ENCODE measurements at regions not wholly inside any gene's neighbourhood (a gene's known extent, or its start where the extent isn't known, plus 50 kb on each side); places are given as distances from the start of the nearest gene placed in this dataset.

DNA sequence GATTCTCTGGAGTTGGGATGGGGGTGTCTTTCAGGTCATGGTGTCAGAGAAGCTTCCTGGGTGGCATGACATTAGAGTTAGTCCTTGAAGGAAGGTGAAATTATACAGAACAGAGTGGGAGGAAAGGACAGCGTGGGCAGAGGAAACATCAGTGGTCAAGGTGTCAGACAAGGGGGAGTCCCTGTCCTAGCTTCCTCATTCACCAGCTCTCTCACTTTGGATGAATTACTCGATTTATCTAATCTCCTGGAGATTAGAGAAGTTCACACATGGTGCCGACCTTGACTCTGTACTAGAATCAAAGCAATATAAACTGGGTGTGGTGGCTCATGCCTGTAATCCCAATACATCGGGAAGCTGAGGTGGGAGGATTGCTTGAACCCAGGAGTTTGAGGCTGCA, 492.9 kb downstream of the VRK1 start:
- Histone ChIP-seq H3K4me3 (ENCODE audit: low read depth, low read length) (no peak overlapping the region), H3K36me3 (ENCODE audit: control insufficient read depth in 2 of 2, insufficient read depth in 1 of 2, low read length in 2 of 2) (no peaks in the 10 kb centered on the region), H3K4me1 (ENCODE audit: control insufficient read depth, insufficient read depth, low read length) (no peaks in the 10 kb centered on the region), H3K27ac (ENCODE audit: extremely low read depth, low read depth, low read length) (no peak overlapping the region), H3K9me3 (ENCODE audit: control insufficient read depth, insufficient read depth, low read depth, low read length) (no peaks in the 10 kb centered on the region)
- TF ChIP-seq ZIC2 (tag by site-specific recombination; IDR thresholded peaks at IDR 0.05) (no peak), ZNF596 (tag by site-specific recombination; IDR thresholded peaks at IDR 0.05) (no peak), SALL2 (tag by site-specific recombination; IDR thresholded peaks at IDR 0.05; ENCODE audit: borderline replicate concordance) (no peak), ZSCAN30 (tag by site-specific recombination; IDR thresholded peaks at IDR 0.05) (no peak), ZNF350 (tag by site-specific recombination; IDR thresholded peaks at IDR 0.05) (no peak), PATZ1 (tag by site-specific recombination; IDR thresholded peaks at IDR 0.05) (no peak), ZNF514 (tag by site-specific recombination; IDR thresholded peaks at IDR 0.05) (no peak), ZNF529 (tag by site-specific recombination; IDR thresholded peaks at IDR 0.05; ENCODE audit: insufficient replicate concordance) (no peak), ZNF114 (tag by site-specific recombination; IDR thresholded peaks at IDR 0.05) (no peak), ZFP41 (tag by site-specific recombination; IDR thresholded peaks at IDR 0.05; ENCODE audit: borderline replicate concordance) (no peak), IKZF3 (tag by site-specific recombination; IDR thresholded peaks at IDR 0.05) (no peak), ZNF530 (tag by site-specific recombination; IDR thresholded peaks at IDR 0.05; ENCODE audit: low read depth) (no peak), ZNF433 (tag by site-specific recombination; IDR thresholded peaks at IDR 0.05; ENCODE audit: low read depth) (no peak), ZNF155 (tag by site-specific recombination; IDR thresholded peaks at IDR 0.05) (no peak), ZNF777 (tag by site-specific recombination; IDR thresholded peaks at IDR 0.05; ENCODE audit: borderline replicate concordance) (no peak), ZSCAN18 (tag by site-specific recombination; IDR thresholded peaks at IDR 0.05) (no peak), ZXDB (tag by site-specific recombination; IDR thresholded peaks at IDR 0.05) (no peak)
- TF ChIP-seq, protein P1, sequence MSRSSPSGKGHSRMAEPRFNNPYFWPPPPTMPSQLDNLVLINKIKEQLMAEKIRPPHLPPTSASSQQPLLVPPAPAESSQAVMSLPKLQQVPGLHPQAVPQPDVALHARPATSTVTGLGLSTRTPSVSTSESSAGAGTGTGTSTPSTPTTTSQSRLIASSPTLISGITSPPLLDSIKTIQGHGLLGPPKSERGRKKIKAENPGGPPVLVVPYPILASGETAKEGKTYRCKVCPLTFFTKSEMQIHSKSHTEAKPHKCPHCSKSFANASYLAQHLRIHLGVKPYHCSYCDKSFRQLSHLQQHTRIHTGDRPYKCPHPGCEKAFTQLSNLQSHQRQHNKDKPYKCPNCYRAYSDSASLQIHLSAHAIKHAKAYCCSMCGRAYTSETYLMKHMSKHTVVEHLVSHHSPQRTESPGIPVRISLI (tag by site-specific recombination; IDR thresholded peaks at IDR 0.05): no peak
- TF ChIP-seq, protein P2, sequence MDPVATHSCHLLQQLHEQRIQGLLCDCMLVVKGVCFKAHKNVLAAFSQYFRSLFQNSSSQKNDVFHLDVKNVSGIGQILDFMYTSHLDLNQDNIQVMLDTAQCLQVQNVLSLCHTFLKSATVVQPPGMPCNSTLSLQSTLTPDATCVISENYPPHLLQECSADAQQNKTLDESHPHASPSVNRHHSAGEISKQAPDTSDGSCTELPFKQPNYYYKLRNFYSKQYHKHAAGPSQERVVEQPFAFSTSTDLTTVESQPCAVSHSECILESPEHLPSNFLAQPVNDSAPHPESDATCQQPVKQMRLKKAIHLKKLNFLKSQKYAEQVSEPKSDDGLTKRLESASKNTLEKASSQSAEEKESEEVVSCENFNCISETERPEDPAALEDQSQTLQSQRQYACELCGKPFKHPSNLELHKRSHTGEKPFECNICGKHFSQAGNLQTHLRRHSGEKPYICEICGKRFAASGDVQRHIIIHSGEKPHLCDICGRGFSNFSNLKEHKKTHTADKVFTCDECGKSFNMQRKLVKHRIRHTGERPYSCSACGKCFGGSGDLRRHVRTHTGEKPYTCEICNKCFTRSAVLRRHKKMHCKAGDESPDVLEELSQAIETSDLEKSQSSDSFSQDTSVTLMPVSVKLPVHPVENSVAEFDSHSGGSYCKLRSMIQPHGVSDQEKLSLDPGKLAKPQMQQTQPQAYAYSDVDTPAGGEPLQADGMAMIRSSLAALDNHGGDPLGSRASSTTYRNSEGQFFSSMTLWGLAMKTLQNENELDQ (tag by site-specific recombination; IDR thresholded peaks at IDR 0.05; ENCODE audit: low read depth): no peak
- ChIA-PET CTCF (no interaction called here), POLR2A (no interaction called here)

DNA sequence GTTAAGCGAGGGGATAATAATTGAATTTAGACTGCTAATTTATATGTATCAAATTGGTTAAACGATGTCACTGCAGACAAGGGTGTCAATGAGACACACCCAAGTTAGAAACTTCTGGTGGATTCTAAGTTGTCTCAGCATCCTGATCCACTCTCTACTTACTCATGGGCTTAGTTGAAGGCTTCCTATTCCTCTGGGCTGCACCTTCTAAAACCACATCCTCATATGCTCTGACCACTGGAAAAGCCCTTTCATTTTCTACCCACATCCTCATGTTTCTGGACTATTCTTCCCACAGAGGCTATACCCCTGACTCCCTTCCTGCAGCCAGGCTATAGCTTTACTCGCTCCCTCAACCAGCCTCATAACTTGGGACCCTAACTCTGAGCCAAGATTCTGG, 493.8 kb downstream of the VRK1 start:
- Histone ChIP-seq H3K4me3 (ENCODE audit: low read depth, low read length) (no peak overlapping the region), H3K9me3 (ENCODE audit: control insufficient read depth, insufficient read depth, low read depth, low read length) (no peaks in the 10 kb centered on the region), H3K4me1 (ENCODE audit: control insufficient read depth, insufficient read depth, low read length) (no peaks in the 10 kb centered on the region), H3K36me3 (ENCODE audit: control insufficient read depth in 2 of 2, insufficient read depth in 1 of 2, low read length in 2 of 2) (no peaks in the 10 kb centered on the region), H3K27ac (ENCODE audit: extremely low read depth, low read depth, low read length) (no peak overlapping the region)
- ChIA-PET CTCF (interaction anchor here (0.7 kb wide), 1 partner anchor 21 kb away, joined by 3 read pairs; no protein-coding TSS in a partner anchor), POLR2A (no interaction called here)
- TF ChIP-seq ZNF664 (tag by site-specific recombination; IDR thresholded peaks at IDR 0.05): no peak
